ENCODE measurements at regions not wholly inside any gene's neighbourhood (a gene's known extent, or its start where the extent isn't known, plus 50 kb on each side); places are given as distances from the start of the nearest gene placed in this dataset.

DNA sequence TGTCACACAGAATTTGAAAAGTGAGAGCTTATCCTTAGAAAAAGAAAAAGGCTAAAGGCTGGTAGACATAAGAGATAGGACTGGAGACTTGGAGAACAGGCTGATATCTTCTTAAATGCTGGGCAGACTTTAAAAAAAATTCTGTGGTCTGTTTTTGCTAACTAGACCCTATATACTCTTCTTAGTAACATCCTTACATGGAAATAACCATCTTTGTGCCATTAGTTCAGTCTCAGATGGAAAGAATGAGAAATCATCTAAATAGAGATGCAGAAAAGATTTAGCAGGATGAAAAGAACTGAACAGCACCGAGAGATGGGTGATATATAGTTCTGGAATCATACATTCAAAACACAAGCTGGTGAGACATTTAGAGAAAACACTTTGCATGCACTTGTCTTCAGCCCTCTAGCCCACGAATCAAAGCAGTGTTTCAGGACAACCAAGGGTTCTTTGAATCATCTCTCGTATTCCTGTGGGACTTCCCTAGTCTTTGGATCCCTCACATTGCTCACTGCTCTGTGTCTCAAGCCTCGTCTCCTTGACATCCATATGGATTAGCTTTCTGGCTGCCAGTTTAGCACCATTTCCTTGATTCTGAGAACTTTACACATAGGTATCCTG, 93.0 kb upstream of the LYSMD4 start:
- H3K9me3 ChIP-seq, result no peaks in the 10 kb centered on the region
- Mint-ChIP-seq H3K36me3 (ENCODE audit: insufficient read depth, unreplicated experiment) (no peaks in the 10 kb centered on the region), H3K9me3 (ENCODE audit: unreplicated experiment) (no peaks in the 10 kb centered on the region), H3K4me3 (ENCODE audit: unreplicated experiment) (no peak overlapping the region), H3K27ac (ENCODE audit: unreplicated experiment) (no peak overlapping the region), H3K4me1 (ENCODE audit: low read depth, unreplicated experiment) (no peaks in the 10 kb centered on the region), H3K27me3 (ENCODE audit: insufficient read depth, unreplicated experiment) (peaks cover 8% of the 10 kb centered on the region)
- no peaks in the 10 kb centered on the region for H3K36me3 ChIP-seq (ENCODE audit: control insufficient read depth, insufficient read depth, low read length)
- ChIA-PET CTCF (no interaction called here), POLR2A (no interaction called here)
- no TSS peak for BruUV-seq (replicated peaks)
- intact Hi-C loops (cut with micrococcal nuclease; ENCODE audit: unreplicated experiment), result no loop called here
- no peak overlapping the region for H3K4me3 ChIP-seq (ENCODE audit: low read depth, low read length)
- no peak for DNase-seq
- no peaks in the 10 kb centered on the region for H3K27me3 ChIP-seq (replicated peaks; ENCODE audit: control insufficient read depth, insufficient read depth, low read length)
- no peaks in the 10 kb centered on the region for H3K4me1 ChIP-seq
- TF ChIP-seq, protein P1, sequence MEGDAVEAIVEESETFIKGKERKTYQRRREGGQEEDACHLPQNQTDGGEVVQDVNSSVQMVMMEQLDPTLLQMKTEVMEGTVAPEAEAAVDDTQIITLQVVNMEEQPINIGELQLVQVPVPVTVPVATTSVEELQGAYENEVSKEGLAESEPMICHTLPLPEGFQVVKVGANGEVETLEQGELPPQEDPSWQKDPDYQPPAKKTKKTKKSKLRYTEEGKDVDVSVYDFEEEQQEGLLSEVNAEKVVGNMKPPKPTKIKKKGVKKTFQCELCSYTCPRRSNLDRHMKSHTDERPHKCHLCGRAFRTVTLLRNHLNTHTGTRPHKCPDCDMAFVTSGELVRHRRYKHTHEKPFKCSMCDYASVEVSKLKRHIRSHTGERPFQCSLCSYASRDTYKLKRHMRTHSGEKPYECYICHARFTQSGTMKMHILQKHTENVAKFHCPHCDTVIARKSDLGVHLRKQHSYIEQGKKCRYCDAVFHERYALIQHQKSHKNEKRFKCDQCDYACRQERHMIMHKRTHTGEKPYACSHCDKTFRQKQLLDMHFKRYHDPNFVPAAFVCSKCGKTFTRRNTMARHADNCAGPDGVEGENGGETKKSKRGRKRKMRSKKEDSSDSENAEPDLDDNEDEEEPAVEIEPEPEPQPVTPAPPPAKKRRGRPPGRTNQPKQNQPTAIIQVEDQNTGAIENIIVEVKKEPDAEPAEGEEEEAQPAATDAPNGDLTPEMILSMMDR (IDR thresholded peaks at IDR 0.05; ENCODE audit: insufficient read depth in 1 of 2, low read depth in 1 of 2, low read length in 1 of 2, severe bottlenecking in 1 of 2, unreplicated experiment in 1 of 2), result no peak

DNA sequence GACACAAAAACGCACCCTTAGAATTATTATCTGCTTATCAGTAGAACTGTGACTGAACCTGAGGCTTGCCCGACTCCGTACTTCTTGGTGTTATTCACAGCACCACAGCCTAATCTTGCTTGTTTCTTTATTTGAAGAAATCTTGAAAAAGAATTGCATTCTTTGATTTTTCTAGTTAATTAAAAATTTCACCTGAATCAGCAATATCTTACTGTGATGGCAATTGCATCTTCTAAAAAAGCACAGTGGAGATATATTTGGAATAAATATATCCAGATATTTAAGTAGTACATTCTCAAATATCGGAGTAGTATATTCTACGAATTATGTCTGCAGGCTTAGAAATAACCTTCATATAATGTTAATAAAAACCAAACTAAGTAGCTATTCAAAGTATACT, 90.1 kb upstream of the LYSMD4 start:
- TF ChIP-seq, protein P1 (IDR thresholded peaks at IDR 0.05; ENCODE audit: insufficient read depth in 1 of 2, low read depth in 1 of 2, low read length in 1 of 2, severe bottlenecking in 1 of 2, unreplicated experiment in 1 of 2), result no peak
- intact Hi-C loops (cut with micrococcal nuclease; ENCODE audit: unreplicated experiment), result no loop called here
- no TSS peak for BruUV-seq (replicated peaks)
- Histone ChIP-seq H3K36me3 (ENCODE audit: control insufficient read depth, insufficient read depth, low read length) (no peaks in the 10 kb centered on the region), H3K4me3 (ENCODE audit: low read depth, low read length) (no peak overlapping the region), H3K4me1 (no peaks in the 10 kb centered on the region), H3K9me3 (no peaks in the 10 kb centered on the region), H3K27me3 (replicated peaks; ENCODE audit: control insufficient read depth, insufficient read depth, low read length) (no peaks in the 10 kb centered on the region)
- Mint-ChIP-seq H3K27ac (ENCODE audit: unreplicated experiment) (no peak overlapping the region), H3K27me3 (ENCODE audit: insufficient read depth, unreplicated experiment) (peaks cover 11% of the 10 kb centered on the region), H3K36me3 (ENCODE audit: insufficient read depth, unreplicated experiment) (no peaks in the 10 kb centered on the region), H3K4me1 (ENCODE audit: low read depth, unreplicated experiment) (no peaks in the 10 kb centered on the region), H3K4me3 (ENCODE audit: unreplicated experiment) (no peak overlapping the region), H3K9me3 (ENCODE audit: unreplicated experiment) (no peaks in the 10 kb centered on the region)
- POLR2A ChIA-PET, result no interaction called here
- DNase-seq, result no peak
- CTCF ChIA-PET, result no interaction called here

DNA sequence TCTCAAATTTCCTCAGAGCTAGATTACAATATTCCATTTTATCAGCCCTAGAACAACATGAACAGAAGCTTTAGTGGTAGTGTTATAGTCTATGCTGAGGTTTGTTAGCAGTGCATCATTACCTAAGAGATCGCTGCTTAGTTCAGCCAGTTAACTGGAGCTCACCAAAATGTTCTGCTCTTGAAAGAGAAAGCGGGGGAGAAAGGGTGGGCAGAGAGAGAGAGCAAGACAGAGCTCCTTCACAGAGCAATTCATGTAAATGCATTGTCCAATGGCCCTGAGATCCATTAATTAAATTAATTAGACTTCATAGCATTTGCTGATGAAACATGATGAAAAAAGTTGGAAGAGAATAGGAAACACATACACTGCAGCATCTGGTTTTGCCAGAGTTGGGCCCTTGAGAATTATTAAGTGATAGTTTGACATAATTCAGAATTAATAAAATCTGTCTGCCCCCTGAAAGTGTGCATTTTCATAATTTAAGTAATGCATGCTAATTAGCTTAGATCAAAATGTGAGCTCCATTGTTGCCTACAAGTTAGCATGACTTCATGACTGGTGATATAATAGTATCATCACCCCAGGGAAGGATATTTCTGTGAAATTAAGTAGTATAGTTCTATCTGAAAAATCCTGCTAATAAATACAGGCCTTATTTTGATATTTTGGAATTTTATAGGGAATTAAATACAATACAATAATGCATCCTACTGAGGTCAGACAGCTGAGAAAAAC, 86.9 kb upstream of the LYSMD4 start:
- DNase-seq, result no peak
- no peaks in the 10 kb centered on the region for H3K9me3 Mint-ChIP-seq (ENCODE audit: unreplicated experiment)
- Histone ChIP-seq H3K9me3 (no peaks in the 10 kb centered on the region), H3K4me3 (ENCODE audit: low read depth, low read length) (no peak overlapping the region), H3K36me3 (ENCODE audit: control insufficient read depth, insufficient read depth, low read length) (no peaks in the 10 kb centered on the region), H3K27me3 (replicated peaks; ENCODE audit: control insufficient read depth, insufficient read depth, low read length) (no peaks in the 10 kb centered on the region; the same call in 1 of the 2 replicates), H3K4me1 (no peaks in the 10 kb centered on the region)
- intact Hi-C loops (cut with micrococcal nuclease; ENCODE audit: unreplicated experiment), result no loop called here
- peaks cover 11% of the 10 kb centered on the region for H3K27me3 Mint-ChIP-seq (ENCODE audit: insufficient read depth, unreplicated experiment)
- no peak overlapping the region for H3K27ac Mint-ChIP-seq (ENCODE audit: unreplicated experiment)
- no peaks in the 10 kb centered on the region for H3K36me3 Mint-ChIP-seq (ENCODE audit: insufficient read depth, unreplicated experiment)
- no peaks in the 10 kb centered on the region for H3K4me1 Mint-ChIP-seq (ENCODE audit: low read depth, unreplicated experiment)
- ChIA-PET CTCF (no interaction called here), POLR2A (no interaction called here)
- H3K4me3 Mint-ChIP-seq (ENCODE audit: unreplicated experiment), result no peak overlapping the region
- BruUV-seq (replicated peaks), result no TSS peak
- TF ChIP-seq, protein P1 (IDR thresholded peaks at IDR 0.05; ENCODE audit: insufficient read depth in 1 of 2, low read depth in 1 of 2, low read length in 1 of 2, severe bottlenecking in 1 of 2, unreplicated experiment in 1 of 2), result no peak

All from Caco-2 (cell line).